ENCODE measurements at regions not wholly inside any gene's neighbourhood (a gene's known extent, or its start where the extent isn't known, plus 50 kb on each side); places are given as distances from the start of the nearest gene placed in this dataset.

DNA sequence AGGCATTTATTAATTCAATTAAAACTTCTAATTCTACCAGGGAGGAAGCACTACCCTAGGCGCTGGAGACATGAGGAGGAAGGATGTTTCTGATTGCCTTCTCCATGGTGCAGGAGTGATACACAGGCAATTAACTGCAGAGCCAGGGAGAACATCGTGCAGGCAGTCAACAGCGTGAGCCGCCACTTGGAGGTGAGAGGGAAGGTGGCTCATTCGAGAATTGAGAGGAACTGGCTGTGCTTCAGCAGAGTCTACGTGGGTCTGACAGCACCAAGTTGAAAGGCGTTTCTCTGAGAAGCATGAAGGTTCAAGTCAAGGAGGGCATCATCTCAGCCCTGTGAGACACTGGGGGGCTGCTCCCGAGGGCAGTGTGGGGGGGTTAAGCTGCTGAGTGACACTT lies 388.7 kb upstream of the MYT1L start:
- DNase-seq (ENCODE audit: low read depth in 3 of 3), result no peak

DNA sequence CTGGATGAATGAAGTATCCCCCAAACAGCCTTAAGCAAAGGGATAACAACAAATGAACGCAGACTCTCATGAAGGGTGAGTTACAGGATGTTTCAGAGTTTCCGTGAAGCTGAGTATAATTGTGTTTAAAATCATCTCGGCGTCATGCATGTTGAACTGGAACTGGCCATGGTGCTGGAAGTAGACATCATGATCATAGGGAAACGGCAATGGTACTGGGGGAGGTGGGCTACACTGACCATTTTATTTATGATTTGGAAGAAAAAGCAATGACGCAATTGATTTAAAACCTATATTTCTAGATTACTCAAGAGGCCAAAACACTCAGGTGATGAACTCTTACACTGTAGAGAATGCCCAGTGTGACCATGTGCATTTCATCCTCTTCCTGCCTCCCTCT lies 387.9 kb upstream of the MYT1L start:
- no peak for DNase-seq (ENCODE audit: low read depth in 3 of 3)

- DNase-seq (ENCODE audit: low read depth in 3 of 3), result no peak
Measured at GRCh38 chr2:2717406-2717805, 386.3 kb upstream of the MYT1L start.

GRCh38 chr2:2716771-2717170 lies 385.7 kb upstream of the MYT1L start:
- DNase-seq (ENCODE audit: low read depth in 3 of 3), result no peak

DNA sequence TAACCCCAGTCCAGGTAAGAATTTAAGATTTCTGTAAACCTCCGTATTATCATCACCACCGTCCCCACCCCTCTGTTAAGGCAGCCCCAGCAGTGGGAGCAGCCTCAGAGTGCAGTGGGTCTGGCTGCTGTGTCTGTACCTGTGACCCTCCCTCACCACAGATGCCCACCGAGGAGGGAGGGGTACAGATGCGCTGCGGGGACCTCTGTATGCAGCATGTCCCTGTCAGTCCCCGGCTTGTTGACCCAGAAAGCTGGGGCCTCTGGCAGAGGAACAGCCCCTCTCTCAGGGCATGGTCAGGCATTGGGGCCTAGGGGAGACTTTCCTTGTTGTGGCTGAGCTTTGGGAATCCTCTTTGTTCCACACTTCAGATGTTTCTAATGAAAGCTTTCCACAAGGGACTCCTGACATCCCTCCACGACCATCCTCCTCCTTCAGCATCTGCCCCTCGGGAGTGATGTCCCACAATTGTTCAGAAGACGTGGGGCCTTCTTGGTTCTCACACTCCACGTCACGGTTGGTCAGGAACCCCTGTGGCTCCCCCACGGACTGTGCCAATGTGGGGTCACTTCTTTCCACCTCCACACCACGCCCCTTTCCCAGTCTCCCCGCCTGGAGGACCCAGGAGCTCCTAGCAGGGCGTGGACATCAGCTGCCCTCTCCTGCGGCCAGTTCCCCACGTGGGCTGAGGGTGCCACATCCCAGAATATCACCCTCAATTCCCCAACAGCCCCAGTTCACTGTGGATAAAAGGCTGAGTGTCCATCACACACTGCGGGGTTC lies 384.2 kb upstream of the MYT1L start:
- no peak for DNase-seq (ENCODE audit: low read depth in 3 of 3)

- no peak for DNase-seq (ENCODE audit: low read depth in 3 of 3)
Measured at GRCh38 chr2:2714408-2714807, 383.3 kb upstream of the MYT1L start.

DNA sequence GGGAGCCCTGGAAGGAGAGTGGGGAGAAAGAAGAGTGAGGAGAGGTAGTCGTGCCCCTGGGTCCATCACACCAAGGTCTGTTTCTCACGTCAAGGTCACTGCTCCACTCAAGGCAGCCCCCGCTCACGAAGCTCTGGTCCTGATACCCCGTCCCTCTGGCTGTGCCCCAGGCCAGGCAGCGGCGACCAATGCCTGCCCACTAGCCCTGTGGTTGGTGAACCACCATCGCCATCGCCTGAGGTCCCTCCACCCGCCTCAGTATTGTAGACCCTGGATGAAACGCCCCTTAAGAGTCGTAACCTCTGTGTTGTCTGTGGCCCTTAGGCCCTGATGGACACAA lies 378.3 kb upstream of the MYT1L start:
- DNase-seq (ENCODE audit: low read depth in 3 of 3), result no peak

- DNase-seq (ENCODE audit: low read depth in 3 of 3), result no peak
Measured at GRCh38 chr2:2708575-2709430, 377.7 kb upstream of the MYT1L start.

- DNase-seq (ENCODE audit: low read depth in 3 of 3), result no peak
Measured at GRCh38 chr2:2707206-2707991, 376.3 kb upstream of the MYT1L start.

DNA sequence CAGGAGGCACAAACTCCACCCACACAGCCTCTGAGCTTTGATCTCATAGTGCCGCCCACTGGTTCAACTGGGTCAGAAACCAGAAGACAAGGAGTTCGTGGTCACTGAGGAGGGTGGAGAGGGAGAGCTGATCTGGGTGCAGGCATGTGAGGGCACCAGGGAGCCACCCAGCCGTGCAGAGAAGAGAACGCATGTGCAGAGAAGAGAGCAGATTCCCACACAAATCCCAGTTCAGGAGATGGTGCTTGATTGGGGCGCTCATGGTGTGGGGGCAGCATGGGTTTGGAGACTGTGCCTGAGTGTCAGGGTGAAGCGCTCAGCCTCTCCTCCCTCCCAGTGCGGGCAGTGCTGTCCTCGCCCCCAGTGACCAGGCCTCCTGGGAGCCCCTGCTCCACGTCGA lies 375.2 kb upstream of the MYT1L start:
- no peak for DNase-seq (ENCODE audit: low read depth in 3 of 3)

DNA sequence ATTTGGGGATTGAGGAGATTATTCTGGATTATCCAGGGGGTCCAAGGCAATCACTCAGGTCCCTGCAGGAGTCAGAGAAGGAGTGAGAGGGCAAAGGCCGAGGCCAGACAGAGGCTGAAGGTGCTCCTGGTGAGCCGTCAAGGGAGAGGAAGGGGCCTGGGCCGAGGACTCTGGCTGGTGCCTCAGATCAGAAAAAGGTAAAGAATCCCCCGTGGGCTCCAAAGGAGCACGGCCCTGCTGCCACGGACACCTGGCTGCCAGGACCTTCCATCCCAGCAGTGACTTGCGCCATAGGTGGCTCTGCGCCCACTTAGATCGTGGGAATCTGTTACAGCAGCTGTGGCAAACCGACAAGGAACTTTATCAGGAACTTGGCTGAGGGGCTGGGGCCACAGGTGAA lies 374.8 kb upstream of the MYT1L start:
- DNase-seq (ENCODE audit: low read depth in 3 of 3), result no peak

DNA sequence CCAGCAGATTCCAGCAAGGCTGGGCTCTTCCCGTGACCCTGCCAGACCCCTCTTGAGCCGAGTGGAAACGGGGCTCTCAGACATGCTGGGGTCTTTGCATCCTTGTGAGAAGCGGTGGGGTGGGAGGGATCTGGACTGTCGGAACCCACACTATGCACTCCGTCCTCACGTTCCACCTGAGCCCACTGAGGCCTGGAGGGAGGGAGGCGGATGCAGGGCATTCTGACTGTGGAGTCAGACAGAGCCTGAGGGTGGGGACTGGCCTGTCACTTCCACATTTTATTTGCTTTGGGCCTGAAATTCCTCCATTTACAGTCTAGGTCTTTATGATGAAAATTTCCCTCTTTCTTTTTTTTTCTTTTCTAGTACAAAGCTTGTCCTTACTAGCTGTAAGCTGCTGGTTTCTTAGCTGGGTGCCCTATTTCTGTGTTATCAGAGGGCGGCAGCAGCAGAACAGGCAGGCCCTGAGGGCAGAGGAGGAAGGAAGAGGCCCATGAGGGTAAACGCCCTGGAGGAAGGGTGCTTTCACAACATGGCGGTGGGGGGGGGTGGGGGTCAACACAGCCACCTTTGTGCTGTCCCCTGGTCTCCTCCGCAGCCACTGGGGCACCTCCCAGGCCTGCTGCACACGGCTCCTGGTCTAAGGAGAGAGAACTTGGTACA lies 373.5 kb upstream of the MYT1L start:
- no peak for DNase-seq (ENCODE audit: low read depth in 3 of 3)

GRCh38 chr2:2703762-2704427 lies 372.8 kb upstream of the MYT1L start:
- DNase-seq (ENCODE audit: low read depth in 3 of 3), result no peak

DNA sequence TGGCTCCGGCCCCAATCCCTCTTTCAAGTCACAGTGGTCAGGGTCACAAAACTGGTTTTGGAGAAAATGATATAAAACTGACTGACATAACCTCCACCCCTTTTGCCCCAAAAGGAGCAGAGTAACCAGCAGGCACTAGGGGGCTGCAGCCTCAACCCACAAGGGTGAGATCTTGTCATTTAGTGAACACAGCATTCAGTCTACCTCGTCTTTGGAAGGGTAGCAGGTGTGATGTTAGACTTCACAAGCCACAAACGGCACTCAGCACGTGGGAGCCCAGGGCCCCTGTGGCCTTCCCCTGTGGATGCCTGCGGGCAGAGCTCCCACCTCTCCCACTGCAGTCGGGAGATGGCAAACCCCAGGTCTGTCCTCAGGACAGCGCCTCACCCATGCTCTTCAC lies 372.1 kb upstream of the MYT1L start:
- no peak for DNase-seq (ENCODE audit: low read depth in 3 of 3)

DNA sequence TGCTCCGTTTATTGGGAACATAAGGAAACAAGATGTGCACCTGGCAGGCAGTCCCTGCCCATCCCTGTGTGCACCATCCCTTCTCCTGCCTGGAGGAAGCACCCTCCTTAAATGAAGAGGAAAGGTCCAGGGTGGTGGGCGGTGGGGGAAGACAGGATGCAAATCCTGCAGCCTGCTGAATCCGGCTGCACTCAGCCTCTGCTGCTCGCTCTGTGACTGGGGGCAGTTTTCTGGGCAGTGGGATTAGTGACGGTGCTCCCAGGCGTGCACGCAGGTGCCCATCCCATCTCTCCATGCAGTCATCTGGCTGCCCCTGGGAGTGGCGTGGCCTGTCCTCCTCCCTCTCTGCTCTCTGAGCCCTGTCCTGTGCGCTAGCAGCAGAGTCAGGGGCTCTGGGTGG lies 371.3 kb upstream of the MYT1L start:
- no peak for DNase-seq (ENCODE audit: low read depth in 3 of 3)

DNA sequence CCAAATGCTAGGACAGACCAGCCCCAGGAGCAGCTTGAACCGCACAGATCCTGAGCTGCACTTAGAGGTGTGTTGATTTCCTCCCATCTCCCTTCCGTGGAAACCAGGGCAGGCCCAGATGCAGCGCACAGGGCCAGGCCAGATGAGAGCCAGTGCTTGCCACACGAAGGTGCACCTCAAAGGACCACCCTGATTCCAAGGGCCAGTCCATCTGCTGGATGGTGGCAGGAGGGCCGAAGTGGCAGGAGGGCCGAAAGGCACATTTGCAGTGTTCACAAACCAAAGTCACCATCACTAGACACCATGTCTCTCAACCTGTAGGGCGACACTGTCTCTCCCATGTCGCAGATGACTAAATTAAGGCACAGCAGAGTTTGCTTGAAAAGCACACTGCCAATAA lies 370.7 kb upstream of the MYT1L start:
- DNase-seq (ENCODE audit: low read depth in 3 of 3), result no peak

GRCh38 chr2:2701176-2701781 lies 370.2 kb upstream of the MYT1L start:
- no peak for DNase-seq (ENCODE audit: low read depth in 3 of 3)

GRCh38 chr2:2699121-2699505 lies 368.0 kb upstream of the MYT1L start:
- no peak for DNase-seq (ENCODE audit: low read depth in 3 of 3)

- no peak for DNase-seq (ENCODE audit: low read depth in 3 of 3)
Measured at GRCh38 chr2:2698182-2699120, 367.4 kb upstream of the MYT1L start.
